Myocyte (in vitro differentiated cells): ENCODE measurements at regions not wholly inside any gene's neighbourhood (a gene's known extent, or its start where the extent isn't known, plus 50 kb on each side); places are given as distances from the start of the nearest gene placed in this dataset.
"Not testable (repeated sequence)": the region's sequence is repeated elsewhere in the genome, so short reads cannot be mapped to it uniquely, and the experiment has no call there.

Source experiments
- DNase-seq: peaks from one replicate; pipeline ENCODE4 v3.0.0-alpha.2; 2012; ENCODE audit warnings: low read depth

DNA sequence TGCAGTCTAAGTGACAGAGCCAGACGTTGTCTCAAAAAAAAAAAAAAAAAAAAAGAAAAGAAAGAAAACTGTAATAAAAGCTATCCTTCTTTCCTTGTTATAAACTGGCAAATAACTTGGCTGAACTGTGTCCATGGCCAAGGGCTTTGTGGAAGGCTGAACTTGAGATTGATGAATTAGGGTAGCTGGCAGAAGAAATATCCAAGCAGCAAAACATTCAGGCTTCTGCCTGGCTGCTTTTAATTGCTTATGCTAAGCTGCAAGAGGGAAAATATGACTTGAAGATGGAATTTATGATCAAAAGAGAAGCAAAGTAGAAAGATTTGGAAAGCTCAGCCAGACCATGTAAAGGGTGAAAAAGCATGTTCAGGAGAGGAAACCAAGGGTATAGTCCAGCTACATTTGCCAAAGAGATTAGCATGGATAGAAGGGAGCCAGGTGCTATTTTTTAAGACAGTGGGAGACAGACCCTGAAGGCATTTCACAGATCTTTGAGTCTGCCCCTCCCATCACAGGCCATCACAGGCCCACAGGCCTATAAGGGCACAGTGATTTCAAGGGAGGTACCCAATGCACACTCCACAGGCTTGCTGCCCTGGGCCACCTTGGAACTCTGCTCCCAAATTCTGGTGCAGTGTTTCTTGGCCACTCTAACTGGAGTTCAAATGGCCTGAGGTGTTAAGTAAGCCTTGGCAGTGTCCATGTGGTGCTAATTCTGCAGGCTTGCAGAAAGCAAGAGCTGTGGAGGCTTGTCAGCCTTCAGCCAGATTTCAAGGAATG, 226.0 kb downstream of the AEBP2 start:
- DNase-seq, result no peak

DNA sequence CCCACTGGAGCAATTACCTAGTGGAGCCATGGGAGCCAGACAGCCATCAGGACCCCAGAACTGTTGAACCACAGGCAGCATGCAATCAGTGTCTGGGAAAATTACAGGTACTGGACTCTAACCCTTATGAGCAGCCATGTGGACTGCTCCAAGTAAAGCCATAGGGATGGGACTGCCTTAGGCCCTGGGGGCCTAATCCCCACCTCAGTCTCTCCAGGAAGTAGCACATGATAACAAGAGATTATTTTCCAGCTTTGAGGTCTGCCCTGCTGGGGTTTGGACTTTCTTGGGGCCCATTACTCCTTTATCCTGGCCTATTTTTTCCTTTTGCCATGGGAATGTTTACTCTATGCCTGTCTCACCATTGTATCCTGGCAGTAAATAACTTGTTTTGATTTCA, 226.8 kb downstream of the AEBP2 start:
- DNase-seq, result no peak

DNA sequence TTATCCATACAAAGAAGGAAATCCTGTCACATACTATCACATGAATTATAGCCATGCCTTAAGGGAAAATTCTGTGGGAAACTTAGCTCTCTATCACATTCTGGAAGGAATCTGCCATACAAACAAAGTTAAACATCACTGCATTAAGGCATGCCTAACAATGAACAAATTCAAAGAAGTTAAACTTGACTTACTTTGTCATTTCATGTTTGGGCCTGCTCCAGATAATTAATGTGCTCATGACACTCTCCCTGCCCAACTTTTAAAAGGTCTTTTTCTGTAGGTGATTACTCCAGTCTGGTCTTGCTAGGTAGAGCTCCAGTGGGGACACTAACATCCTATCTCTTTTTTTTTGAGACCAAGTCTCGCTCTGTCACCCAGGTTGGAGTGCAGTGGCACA, 230.5 kb downstream of the AEBP2 start:
- DNase-seq, result no peak

DNA sequence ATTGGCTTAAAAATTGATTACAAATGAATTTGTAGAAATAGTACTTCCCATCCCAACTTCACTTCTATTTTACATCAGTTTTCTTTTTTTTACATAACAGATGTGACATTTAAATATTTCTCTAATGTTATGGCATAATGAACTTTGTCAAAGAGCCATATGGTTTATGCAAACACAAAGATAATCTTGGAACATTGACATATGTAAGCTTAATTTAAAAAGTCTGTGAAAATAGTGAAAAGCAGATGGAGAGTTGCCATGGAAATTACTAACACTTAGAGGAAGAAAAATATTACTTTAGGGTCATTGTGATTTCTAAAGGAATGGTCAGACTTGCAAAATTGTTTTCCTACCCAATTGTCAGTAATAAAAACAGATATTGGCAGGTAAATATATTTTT, 232.4 kb downstream of the AEBP2 start:
- no peak for DNase-seq

DNA sequence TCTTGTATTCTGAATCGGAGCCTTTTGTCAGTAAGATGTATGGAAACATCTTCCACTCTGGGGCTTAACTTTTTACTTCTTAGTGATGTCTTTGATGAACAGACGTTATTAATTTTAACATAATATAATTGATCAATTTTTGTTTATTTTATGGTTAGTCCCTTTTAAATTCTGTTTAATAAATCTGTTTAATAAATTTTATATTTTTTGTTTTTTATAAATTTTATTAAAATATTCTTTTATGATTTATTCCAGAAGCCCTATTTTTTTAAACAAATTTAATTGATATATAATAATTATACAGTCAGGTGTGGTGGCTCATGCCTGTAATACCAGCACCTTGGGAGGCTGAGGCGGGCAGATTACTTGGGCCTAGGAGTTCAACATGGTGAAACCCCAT, 235.1 kb downstream of the AEBP2 start:
- DNase-seq, result no peak

DNA sequence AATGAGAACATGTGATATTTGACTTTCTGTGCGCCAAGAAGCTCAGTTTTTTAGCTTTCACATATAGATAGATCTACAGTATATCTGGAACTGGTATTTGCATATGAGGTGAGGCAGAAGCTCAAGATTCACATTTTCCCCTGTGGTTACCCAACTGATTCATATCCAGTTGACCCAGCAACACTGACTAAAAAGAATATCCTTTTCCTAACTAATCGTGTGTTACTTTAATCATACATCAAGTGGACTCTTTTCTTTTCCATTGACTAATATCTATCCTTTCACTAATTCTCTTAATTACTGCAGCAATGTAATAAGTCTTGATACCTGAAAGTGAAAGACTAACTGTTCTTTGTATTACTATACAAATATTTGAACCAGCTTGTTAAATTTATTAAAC, 236.1 kb downstream of the AEBP2 start:
- DNase-seq, result no peak

DNA sequence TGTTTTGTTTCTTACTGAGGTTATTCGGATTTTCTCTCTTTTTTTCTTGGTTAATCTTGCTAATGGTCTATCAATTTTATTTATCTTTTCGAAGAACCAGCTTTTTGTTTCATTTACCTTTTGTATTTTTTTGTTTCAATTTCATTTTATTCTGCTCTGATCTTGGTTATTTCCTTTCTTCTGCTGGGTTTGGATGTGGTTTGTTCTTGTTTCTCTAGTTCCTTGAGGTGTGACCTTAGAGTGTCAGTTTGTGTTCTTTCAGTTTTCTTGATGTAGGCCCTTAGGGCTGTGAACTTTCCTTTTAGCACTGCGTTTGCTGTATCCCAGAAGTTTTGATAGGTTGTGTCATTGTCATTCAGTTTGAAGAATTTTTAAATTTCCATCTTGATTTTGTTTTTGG, 239.2 kb downstream of the AEBP2 start:
- DNase-seq, result not testable (repeated sequence)

DNA sequence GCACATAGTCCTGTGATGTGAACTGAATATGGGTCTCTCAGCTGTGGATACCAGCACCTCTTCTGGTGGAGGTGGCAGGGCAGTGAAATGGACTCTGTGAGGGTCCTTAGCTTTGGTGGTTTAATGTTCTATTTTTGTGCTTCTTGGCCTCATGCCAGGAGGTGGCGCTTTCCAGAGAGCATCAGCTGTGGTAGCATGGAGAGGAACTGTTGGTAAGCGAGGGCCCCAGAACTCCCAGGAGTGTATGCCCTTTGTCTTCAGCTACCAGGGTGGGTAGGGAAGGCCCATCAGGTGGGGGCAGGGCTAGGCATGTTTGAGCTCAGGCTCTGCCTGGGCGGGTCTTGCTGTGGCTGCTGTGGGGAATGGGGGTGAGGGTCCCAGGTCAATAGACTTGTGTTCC, 241.7 kb downstream of the AEBP2 start:
- DNase-seq, result peak; percentile 9

DNA sequence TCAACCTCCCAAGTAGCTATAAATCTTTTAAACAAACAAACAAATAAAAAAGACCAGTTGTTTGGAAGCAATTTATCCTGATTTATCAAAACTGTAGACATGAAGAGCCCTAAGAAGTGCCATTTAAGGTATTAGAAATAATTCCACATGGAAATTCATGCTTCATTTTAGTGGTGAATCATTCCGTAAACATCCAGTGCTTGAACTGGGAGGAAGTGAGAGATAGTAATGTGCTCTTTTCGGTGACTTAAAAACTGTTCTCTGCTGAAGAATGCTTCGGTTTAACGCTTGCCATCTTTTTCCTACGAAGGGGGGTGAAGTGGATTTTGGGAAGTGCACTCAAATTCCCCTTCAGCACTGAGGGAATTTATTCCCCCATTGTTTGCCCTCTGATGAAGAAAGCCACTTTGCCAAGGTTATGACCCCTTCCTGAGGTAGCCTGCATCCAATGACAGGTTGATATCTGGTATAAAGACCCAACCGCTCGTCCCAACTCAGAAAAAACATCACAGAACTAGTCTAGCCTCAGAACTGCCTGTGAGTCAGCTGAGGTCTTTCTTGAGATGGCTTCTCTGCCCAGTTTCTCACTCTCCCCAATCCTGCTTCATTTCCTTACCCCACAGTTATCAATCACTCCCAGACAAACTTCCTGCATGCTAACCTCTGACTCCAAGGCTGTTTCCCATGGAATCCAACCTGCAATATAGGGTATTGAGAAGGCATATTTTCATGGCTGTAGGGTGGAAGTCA, 244.1 kb downstream of the AEBP2 start:
- peak; percentile 47 for DNase-seq

DNA sequence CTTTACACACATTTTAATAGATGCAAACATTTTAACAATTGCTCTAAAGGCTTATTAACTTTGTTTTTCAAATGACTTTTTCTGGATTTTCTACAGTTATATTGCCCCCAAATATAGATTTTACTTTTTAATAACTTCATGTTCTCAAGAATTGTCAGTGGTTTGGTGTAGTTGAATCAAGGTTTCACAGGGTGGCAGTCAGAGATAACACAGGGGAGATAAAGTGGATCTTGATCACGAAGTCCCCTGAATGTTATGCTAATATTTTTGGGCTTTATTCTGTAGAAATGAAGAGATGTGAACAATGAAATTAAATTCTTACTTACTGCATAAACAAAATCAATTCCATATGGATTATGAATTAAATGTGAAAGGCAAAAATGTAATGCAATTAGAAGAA, 248.1 kb downstream of the AEBP2 start:
- no peak for DNase-seq

DNA sequence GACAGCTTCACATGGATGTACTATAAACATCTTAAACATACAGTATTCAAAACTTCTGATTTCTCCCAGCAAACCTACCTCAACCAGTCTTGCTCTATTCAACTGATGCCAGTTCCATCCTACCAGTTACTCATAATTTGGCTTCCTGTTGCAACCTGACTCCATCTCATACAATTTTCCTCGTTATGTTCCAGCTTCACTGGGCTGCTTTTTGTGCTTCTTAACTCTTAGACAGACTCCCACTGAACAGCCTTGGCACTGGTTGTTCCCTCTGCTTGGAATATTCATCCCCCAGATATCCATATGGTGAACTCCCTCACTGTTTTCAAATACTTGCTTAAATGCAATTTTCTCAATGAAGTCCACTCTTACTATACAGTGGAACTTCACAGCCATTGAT, 249.2 kb downstream of the AEBP2 start:
- no peak for DNase-seq

DNA sequence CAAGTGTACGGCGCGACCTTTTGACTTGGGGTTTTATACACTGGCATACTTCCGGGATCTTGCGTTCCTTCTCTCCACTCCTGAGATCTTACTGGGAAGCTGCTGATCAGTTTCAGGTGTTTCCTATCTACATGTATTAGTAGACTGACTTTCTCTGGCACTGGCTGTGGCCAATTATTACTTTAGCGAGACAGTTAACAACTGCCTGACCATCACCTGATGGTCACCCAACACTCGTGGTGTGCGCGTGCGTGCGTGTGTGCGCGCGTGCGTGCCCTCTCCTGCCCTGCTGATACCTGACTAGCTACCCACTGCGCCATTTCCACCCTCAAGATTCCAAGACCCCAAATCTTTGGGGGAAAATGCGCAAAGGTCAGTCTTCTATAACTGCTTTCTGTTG, 249.9 kb downstream of the AEBP2 start:
- no peak for DNase-seq

DNA sequence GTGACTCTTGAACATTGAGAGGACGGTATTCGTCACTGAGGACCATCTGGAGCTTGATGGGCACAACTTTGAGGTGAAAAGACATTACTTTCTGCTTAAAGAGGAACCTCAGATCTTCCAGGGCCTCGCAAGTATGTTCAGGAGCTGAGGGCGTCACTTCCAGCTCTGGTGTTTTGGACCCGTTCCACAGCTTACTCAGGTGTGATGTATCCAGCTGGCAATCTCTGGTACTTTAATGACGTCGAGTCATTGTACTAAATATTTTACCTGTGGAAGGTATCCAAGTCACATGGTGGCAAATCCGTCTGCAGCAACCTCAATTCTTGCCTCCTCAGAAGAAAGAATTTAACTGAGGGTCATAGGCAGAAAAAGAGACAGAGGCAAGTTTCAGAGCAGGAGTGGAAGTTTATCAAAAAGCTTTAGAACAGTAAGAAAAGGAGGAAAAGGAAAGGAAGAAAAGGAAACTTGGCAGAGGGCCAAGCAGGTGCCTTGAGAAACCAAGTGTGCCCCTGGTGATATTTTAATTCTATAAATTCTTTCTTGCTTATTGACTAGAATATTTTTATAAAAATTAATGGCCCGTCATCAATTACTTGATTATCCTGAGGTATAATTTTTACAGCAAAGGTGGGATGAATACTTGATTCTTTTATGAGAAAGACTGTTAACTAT, 250.6 kb downstream of the AEBP2 start:
- DNase-seq, result no peak

DNA sequence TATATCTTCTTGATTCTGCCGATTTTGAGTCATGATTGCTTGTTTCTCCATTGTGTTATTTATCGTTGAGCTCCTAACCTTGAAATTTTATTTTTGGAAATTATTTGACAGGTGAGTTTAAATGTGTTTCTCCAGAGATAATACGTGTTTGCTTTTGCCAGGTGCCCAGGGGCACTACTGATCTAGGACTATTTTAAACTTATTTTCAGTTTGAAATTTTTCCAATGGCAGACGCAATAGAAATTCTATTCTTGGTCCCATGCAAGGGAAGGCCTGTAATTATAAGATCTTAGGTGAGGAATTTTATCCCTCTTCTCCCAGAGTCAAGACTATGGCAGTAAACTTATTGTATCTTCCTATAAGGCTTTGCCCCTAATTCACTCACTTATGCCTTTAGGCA, 252.8 kb downstream of the AEBP2 start:
- DNase-seq, result no peak

DNA sequence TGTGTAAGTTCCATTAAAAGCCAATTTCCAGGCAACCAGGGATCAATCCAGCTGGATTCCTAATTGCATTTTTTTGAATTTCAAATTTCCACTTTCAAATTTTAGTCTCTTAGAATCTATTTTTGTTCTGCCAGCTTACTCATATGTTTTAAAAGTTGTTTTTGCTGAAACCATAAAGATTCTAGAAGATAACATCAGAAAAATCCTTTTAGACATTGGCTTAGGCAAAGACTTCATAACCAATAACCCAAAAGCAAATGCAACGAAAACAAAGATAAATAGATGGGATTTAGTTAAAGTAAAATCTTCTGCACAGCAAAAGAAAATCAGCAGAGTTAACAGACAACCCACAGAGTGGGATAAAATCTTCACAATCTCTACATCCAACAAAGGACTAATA, 253.3 kb downstream of the AEBP2 start:
- no peak for DNase-seq

DNA sequence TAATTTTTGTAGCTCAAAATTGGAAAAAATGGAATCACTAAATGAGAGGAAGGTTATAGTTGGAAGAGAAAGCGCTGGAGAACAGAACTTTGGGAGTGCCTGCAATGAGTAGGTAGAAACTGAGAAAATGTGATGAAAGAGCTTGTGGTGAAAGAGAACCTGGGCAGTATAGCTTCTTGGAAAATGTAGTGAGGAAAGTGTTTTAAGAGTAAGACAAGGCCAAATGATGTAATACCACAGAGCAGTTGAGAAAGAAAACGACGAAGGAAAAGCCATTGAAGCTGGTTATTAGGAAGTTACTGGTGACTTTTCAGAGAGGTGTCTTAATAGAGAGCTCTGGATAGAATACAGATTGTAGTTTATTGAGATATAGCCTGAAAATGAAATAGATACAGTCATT, 255.3 kb downstream of the AEBP2 start:
- DNase-seq, result no peak

DNA sequence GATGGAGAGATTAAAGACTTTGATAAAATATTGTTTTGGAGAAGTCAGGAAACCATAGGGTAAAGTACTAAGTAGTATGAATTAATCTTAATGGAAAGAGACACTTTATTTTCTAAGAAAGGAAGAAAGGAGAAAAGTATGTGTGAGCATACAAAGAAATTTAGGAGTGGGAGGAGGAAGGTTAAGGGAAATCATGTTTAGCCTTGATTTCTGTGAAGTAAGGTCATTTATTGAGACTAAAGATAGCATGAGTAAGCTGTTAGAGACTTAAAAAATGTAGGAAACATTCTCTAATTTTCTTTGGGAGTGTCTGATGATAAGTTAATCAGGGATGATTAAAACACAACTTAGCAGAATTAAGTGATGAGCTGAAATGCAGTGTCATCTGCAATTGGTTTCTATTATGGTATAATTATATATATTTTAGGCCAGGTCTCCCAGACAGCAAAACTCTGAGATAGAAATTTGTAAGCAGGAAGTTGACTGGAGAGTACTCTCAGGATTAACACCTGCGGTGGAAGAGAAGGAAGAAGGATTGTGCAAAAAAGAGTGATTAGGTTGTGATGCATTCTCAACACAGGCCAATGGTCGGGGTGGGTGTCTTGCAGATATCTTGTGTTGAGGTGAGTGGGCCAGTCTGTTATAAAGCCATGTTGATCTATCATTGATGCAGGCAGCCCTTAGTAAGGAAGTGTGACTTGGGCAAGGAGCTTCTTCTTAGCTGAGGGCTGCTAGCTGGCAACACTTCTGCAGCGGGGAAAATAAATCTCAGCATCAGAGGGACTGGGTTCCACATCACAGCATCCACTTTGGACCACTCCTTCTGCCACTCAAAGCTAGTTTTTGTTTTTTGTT, 256.2 kb downstream of the AEBP2 start:
- no peak for DNase-seq

DNA sequence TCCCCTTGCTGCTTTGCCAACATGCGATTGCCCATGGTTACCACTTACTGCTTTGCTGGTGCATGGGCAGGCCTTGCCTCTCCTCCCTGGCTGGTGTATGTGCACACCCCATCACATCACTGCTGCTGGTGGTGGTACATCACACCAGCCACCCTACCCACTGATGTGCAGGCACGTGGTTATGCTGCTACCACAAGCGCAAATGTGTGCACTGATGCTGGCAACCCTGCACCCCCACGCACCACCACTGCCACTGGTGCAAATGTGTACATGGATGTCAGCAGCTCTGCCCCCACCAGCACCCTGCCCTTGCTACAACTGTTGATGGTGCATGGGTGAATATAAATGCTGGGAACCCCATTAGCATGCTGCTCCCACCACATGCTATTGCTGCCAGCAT, 261.7 kb downstream of the AEBP2 start:
- no peak for DNase-seq

DNA sequence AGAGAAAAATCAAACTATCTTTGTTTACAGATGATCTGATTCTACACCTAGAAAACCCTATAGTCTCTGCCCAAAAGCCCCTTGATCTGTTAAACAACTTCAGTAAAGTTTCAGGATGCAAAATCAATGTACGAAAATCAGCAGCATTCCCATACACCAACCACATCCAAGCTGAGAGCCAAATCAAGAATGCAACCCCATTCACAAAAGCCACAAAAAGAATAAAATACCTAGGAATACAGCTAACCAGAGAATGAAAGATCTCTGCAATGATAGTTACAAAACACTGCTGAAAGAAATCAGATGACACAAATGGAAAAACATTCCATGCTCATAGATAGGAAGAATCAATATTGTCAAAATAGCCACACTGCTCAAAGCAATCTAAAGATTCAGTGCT, 265.7 kb downstream of the AEBP2 start:
- DNase-seq, result no peak

DNA sequence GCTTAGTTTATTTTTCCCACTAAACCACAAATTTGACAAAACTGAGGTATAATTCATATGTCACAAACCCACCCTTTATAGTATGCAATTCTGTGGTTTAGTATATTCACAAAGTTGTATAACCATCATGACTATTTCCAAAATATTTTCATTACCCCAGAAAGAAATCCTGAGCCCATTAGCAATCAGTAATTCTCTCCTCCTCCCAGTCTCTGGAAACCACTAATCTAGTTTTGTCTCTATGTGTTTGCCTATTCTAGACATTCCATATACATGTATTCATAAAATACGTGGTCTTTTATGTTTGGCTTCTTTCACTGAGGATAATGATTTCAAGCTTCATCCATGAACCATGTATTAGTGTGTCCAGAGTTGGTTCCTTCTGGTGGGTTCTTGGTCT, 267.6 kb downstream of the AEBP2 start:
- DNase-seq, result no peak

DNA sequence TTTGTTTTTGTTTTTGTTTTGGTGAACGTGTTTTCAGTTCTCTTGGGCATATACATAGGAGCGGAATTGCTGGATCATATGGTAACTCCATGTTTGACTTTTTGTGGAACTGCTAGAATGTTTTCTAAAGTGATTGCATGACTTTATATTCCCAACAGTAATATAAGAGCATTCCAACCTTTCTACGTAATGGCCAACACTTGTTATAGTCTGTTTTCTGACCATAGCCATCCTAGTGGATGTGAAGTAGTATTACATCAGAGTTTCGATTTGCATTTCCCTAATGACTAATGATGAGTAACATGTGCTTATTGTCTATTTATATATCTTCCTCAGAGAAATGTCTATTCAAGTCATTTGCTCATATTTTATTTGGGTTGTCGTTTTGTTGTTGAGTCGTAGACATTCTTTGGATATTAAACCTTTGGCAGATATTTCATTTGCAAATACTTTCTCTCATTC, 268.7 kb downstream of the AEBP2 start:
- DNase-seq, result peak; percentile 5
